GM12878 (cell line): ENCODE measurements at regions not wholly inside any gene's neighbourhood (a gene's known extent, or its start where the extent isn't known, plus 50 kb on each side); places are given as distances from the start of the nearest gene placed in this dataset.

Experiments used
- ATAC-seq: fragments of 200-7000 bp; cut with Tn5 transposase; 3 replicates; pipeline ENCODE4 v1.9.1; 2020; ENCODE audit warnings: mild to moderate bottlenecking, moderate library complexity
- BruUV-seq: library from RNA; stranded (reverse); fragments of 400-500 nt; replicated peaks from 2 replicates; lab custom pipeline; 2021; lab: Mats Ljungman, UMichigan
- CTCF ChIA-PET: fragments of 300-600 bp; sonication (Branson Sonifier 250); formaldehyde crosslinking; extraction: SDS; loops from one replicate; lab custom pipeline; 2021; ENCODE audit warnings: inconsistent platforms; lab: Yijun Ruan, JAX
- POLR2A ChIA-PET: fragments of 350-600 bp; formaldehyde crosslinking; extraction: SDS; loops from one replicate; lab custom pipeline; 2021; ENCODE audit warnings: inconsistent platforms; lab: Charles Lee
- RAD21 ChIA-PET: fragments of 300-600 bp; sonication (Branson Sonifier 250); formaldehyde crosslinking; loops from one replicate; lab custom pipeline; 2023; ENCODE audit warnings: antibody characterized with exemption; ENCODE audit not compliant: unreplicated experiment; lab: Charles Lee
- SMC1A ChIA-PET: fragments of 300-600 bp; sonication (Branson Sonifier 250); formaldehyde crosslinking; loops from one replicate; lab custom pipeline; 2023; ENCODE audit not compliant: unreplicated experiment, uncharacterized antibody; lab: Charles Lee
- DNase-seq: peaks from one replicate; pipeline ENCODE4 v3.0.0-alpha.2; 2011; ENCODE audit warnings: low read depth, low spot score
- FAIRE-seq: peaks from 3 replicates; lab custom pipeline; 2011; peaks lifted over from hg19 to GRCh38; lab: Jason Lieb, UNC
- H2AFZ ChIP-seq: 2 replicates; pipeline ENCODE4 v1.6.0; 2011; ENCODE audit warnings: low read depth, low read length, control low read depth; ENCODE audit not compliant: control insufficient read depth
- H3K27ac ChIP-seq: 2 replicates; pipeline ENCODE4 v1.5.1; 2011; ENCODE audit warnings: control low read depth; ENCODE audit not compliant: control insufficient read depth, insufficient read depth
- H3K27me3 ChIP-seq, 2 experiments: replicated peaks in 1 of 2; 2 replicates each; pipeline versions ENCODE4 v1.6.0 to v1.6.1; 2011; ENCODE audit warnings: low read length in 1 of 2; ENCODE audit not compliant: control insufficient read depth in 2 of 2, insufficient read depth in 2 of 2
- H3K36me3 ChIP-seq, 2 experiments: 2 replicates each; pipeline ENCODE4 v1.5.1; 2011; ENCODE audit warnings: low read length in 1 of 2; ENCODE audit not compliant: control insufficient read depth in 2 of 2, insufficient read depth in 2 of 2
- H3K4me1 ChIP-seq: 2 replicates; pipeline ENCODE4 v1.6.1; 2011; ENCODE audit warnings: mild to moderate bottlenecking, low read length, moderate library complexity, mixed read lengths; ENCODE audit not compliant: control insufficient read depth, insufficient read depth
- H3K4me2 ChIP-seq: 2 replicates; pipeline ENCODE4 v1.6.0; 2011; ENCODE audit warnings: control low read depth; ENCODE audit not compliant: control insufficient read depth, insufficient read depth
- H3K4me3 ChIP-seq: fragments of 200-600 bp; sonication (generic); 2 replicates; pipeline ENCODE4 v1.5.1; 2016
- H3K79me2 ChIP-seq: 2 replicates; pipeline ENCODE4 v1.6.0; 2011; ENCODE audit warnings: low read length; ENCODE audit not compliant: control insufficient read depth, insufficient read depth
- H3K9ac ChIP-seq: 2 replicates; pipeline ENCODE4 v1.8.0; 2011; ENCODE audit warnings: low read length, control low read depth, mixed read lengths; ENCODE audit not compliant: control insufficient read depth, insufficient read depth
- H3K9me3 ChIP-seq: replicated peaks from 3 replicates; pipeline ENCODE4 v1.5.1; 2011; ENCODE audit warnings: mild to moderate bottlenecking, low read length; ENCODE audit not compliant: control insufficient read depth, insufficient read depth
- H4K20me1 ChIP-seq: 2 replicates; pipeline ENCODE4 v1.6.0; 2011; ENCODE audit not compliant: control insufficient read depth, insufficient read depth
- ATF2 ChIP-seq: IDR thresholded peaks from 2 replicates; pipeline ENCODE4 v1.6.1; 2012; ENCODE audit warnings: low read length, inconsistent platforms
- DPF2 ChIP-seq: fragments of 450-650 bp; IDR thresholded peaks from 2 replicates; pipeline ENCODE4 v1.6.1; 2017; ENCODE audit warnings: mild to moderate bottlenecking
- GABPA ChIP-seq: IDR thresholded peaks from 2 replicates; pipeline ENCODE4 v1.6.1; 2014; ENCODE audit warnings: antibody characterized with exemption, low read depth, mild to moderate bottlenecking, inconsistent platforms
- GATAD2B ChIP-seq: fragments of 450-650 bp; conservative IDR thresholded peaks from 2 replicates; pipeline ENCODE4 v1.6.1; 2017; ENCODE audit warnings: low read depth, mild to moderate bottlenecking, moderate library complexity
- HCFC1 ChIP-seq: fragments of 150-350 bp; IDR thresholded peaks from 2 replicates; pipeline ENCODE4 v1.6.1; 2014; ENCODE audit warnings: low read length
- HDAC2 ChIP-seq: fragments of 200-600 bp; sonication (generic); IDR thresholded peaks from 2 replicates; pipeline ENCODE4 v1.6.1; 2017
- HSF1 ChIP-seq: fragments of 150-350 bp; IDR thresholded peaks from 2 replicates; pipeline ENCODE4 v1.6.1; 2014; ENCODE audit warnings: mild to moderate bottlenecking, low read depth, low read length
- NKRF ChIP-seq: fragments of 450-650 bp; conservative IDR thresholded peaks from 2 replicates; pipeline ENCODE4 v1.6.1; 2017; ENCODE audit warnings: mild to moderate bottlenecking, moderate library complexity
- SIX5 ChIP-seq: IDR thresholded peaks from 2 replicates; pipeline ENCODE4 v1.6.1; 2011; ENCODE audit warnings: mild to moderate bottlenecking, low read depth, low read length, moderate library complexity; ENCODE audit not compliant: severe bottlenecking
- SMC3 ChIP-seq: IDR thresholded peaks from 2 replicates; pipeline ENCODE4 v1.6.1; 2011; ENCODE audit warnings: low read length, improper control_type of control experiment, borderline replicate concordance
- SP1 ChIP-seq: IDR thresholded peaks from one replicate; pipeline ENCODE4 v1.6.1; 2011; ENCODE audit warnings: low read depth, low read length
- STAT3 ChIP-seq: IDR thresholded peaks from 2 replicates; pipeline ENCODE4 v1.6.1; 2011; ENCODE audit warnings: low read depth, low read length, improper control_type of control experiment
- TCF3 ChIP-seq: IDR thresholded peaks from 2 replicates; pipeline ENCODE4 v1.6.1; 2012; ENCODE audit warnings: low read depth, mild to moderate bottlenecking, low read length, borderline replicate concordance; ENCODE audit not compliant: insufficient read depth
- ZNF217 ChIP-seq: fragments of 450-650 bp; IDR thresholded peaks from 2 replicates; pipeline ENCODE4 v1.6.1; 2017; ENCODE audit warnings: antibody characterized with exemption, mild to moderate bottlenecking
- WGBS: methylation state at CpG from one replicate; pipeline ENCODE4 v1.1.6; 2016; ENCODE audit warnings: low lambda C conversion rate; ENCODE audit not compliant: insufficient replicate concordance, insufficient coverage; ENCODE audit errors: missing lambda C conversion rate; 5-methylcytosine and 5-hydroxymethylcytosine counted together
- in situ Hi-C: fragments of 300-500 bp; cut with MboI; formaldehyde crosslinking; loops from 9 replicates; pipeline ENCODE4 v1.14.3; 2018; ENCODE audit warnings: mixed read lengths
- intact Hi-C: fragments of 100-400 bp; cut with micrococcal nuclease; formaldehyde crosslinking; loops from one replicate; pipeline ENCODE4 v1.14.2; 2022; ENCODE audit not compliant: unreplicated experiment
- TF ChIP-seq, protein P1 (sequence below): IDR thresholded peaks from 2 replicates; pipeline ENCODE4 v1.6.1; 2011; ENCODE audit warnings: low read depth, low read length, improper control_type of control experiment, borderline replicate concordance
- TF ChIP-seq, protein P2 (sequence below): fragments of 450-650 bp; IDR thresholded peaks from 2 replicates; pipeline ENCODE4 v1.6.1; 2017; ENCODE audit warnings: mild to moderate bottlenecking, low read depth, inconsistent platforms; ENCODE audit not compliant: poor library complexity, severe bottlenecking
- TF ChIP-seq, protein P3 (sequence below): IDR thresholded peaks from 2 replicates; pipeline ENCODE4 v1.6.1; 2012; ENCODE audit warnings: low read depth, low read length, improper control_type of control experiment

DNA sequence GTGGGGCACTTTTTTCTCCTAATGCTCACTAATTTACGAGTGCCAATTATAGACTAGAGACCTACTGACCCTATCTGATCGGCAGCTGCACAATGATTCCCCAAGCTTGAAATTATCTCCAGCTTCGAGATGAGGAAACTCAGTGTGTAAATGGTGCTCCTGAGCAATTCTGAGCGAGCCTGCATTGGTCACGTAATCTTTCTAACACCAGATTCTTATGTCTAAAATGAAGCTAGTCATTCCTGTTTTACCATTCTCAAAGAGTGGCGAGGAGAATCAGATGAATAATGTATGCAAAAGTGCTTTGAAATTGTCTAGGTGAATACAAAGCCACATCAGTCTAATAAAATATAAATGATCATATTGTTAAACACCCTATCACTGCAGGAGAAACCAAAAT, 318.1 kb upstream of the FAM78B start (continued):
- TF ChIP-seq SMC3: no peak
- TF ChIP-seq HDAC2: no peak
- TF ChIP-seq, protein P1, sequence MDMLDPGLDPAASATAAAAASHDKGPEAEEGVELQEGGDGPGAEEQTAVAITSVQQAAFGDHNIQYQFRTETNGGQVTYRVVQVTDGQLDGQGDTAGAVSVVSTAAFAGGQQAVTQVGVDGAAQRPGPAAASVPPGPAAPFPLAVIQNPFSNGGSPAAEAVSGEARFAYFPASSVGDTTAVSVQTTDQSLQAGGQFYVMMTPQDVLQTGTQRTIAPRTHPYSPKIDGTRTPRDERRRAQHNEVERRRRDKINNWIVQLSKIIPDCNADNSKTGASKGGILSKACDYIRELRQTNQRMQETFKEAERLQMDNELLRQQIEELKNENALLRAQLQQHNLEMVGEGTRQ: no peak

GRCh38 chr1:166485620-166486019, 318.8 kb upstream of the FAM78B start:
- intact Hi-C loops: no loop called here
- H2AFZ ChIP-seq: no peak overlapping the region
- DNase-seq: no peak
- ChIA-PET CTCF (no interaction called here), RAD21 (no interaction called here), SMC1A (no interaction called here), POLR2A (no interaction called here)
- H3K27me3 ChIP-seq: no peaks in the 10 kb centered on the region
- no peaks in the 10 kb centered on the region for H3K79me2 ChIP-seq
- WGBS: 94% methylated on average over 1 of the region's 1 CpG
- H3K9ac ChIP-seq: no peak overlapping the region
- H3K36me3 ChIP-seq: no peaks in the 10 kb centered on the region
- no peak for FAIRE-seq
- no TSS peak for BruUV-seq
- in situ Hi-C loops: loop anchor here (25.0 kb wide), 1 partner anchor 773 kb away; no protein-coding TSS in a partner anchor
- no peaks in the 10 kb centered on the region for H4K20me1 ChIP-seq
- no peak overlapping the region for H3K4me2 ChIP-seq
- no peaks in the 10 kb centered on the region for H3K9me3 ChIP-seq
- H3K4me3 ChIP-seq: no peak overlapping the region
- no peak for ATAC-seq
- H3K4me1 ChIP-seq: no peaks in the 10 kb centered on the region
- H3K27ac ChIP-seq: no peak overlapping the region
- TF ChIP-seq DPF2 (no peak), SP1 (no peak), HSF1 (no peak), ATF2 (no peak), NKRF (no peak), ZNF217 (no peak), GABPA (no peak), TCF3 (no peak), SIX5 (no peak), STAT3 (no peak), HCFC1 (no peak), GATAD2B (no peak)
- TF ChIP-seq, protein P2, sequence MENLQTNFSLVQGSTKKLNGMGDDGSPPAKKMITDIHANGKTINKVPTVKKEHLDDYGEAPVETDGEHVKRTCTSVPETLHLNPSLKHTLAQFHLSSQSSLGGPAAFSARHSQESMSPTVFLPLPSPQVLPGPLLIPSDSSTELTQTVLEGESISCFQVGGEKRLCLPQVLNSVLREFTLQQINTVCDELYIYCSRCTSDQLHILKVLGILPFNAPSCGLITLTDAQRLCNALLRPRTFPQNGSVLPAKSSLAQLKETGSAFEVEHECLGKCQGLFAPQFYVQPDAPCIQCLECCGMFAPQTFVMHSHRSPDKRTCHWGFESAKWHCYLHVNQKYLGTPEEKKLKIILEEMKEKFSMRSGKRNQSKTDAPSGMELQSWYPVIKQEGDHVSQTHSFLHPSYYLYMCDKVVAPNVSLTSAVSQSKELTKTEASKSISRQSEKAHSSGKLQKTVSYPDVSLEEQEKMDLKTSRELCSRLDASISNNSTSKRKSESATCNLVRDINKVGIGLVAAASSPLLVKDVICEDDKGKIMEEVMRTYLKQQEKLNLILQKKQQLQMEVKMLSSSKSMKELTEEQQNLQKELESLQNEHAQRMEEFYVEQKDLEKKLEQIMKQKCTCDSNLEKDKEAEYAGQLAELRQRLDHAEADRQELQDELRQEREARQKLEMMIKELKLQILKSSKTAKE: no peak
- TF ChIP-seq, protein P3, sequence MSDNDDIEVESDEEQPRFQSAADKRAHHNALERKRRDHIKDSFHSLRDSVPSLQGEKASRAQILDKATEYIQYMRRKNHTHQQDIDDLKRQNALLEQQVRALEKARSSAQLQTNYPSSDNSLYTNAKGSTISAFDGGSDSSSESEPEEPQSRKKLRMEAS: no peak
